H1 (cell line): ENCODE measurements at regions not wholly inside any gene's neighbourhood (a gene's known extent, or its start where the extent isn't known, plus 50 kb on each side); places are given as distances from the start of the nearest gene placed in this dataset.

Experiments
- CTCF ChIA-PET: fragments of 300-600 bp; sonication (Branson Sonifier 250); formaldehyde crosslinking; loops from one replicate; lab custom pipeline; 2021; ENCODE audit not compliant: partially characterized antibody; lab: Charles Lee
- POLR2A ChIA-PET: fragments of 300-600 bp; sonication (Branson Sonifier 250); formaldehyde crosslinking; loops from one replicate; lab custom pipeline; 2021; ENCODE audit warnings: inconsistent platforms; ENCODE audit not compliant: partially characterized antibody; lab: Charles Lee
- DNase-seq, 2 experiments: peaks; one replicate each; pipeline versions ENCODE4 v3.0.0 to v3.0.0-alpha.2; 2010 to 2022; ENCODE audit warnings: low spot score in 2 of 2, low read depth in 1 of 2, mixed read lengths in 1 of 2
- FAIRE-seq: peaks from 2 replicates; lab custom pipeline; 2011; peaks lifted over from hg19 to GRCh38; lab: Jason Lieb, UNC
- H2AFZ ChIP-seq: 2 replicates; pipeline ENCODE4 v1.8.1; 2012; ENCODE audit warnings: low read length, inconsistent platforms
- H2AK5ac ChIP-seq: 2 replicates; pipeline ENCODE4 v1.6.1; 2013; ENCODE audit warnings: low read depth, low read length
- H2BK120ac ChIP-seq: replicated peaks from 2 replicates; pipeline ENCODE3; 2013; ENCODE audit warnings: low read depth, low read length, inconsistent platforms
- H2BK12ac ChIP-seq: 2 replicates; pipeline ENCODE4 v1.6.1; 2013; ENCODE audit warnings: low read depth, low read length
- H2BK15ac ChIP-seq: 2 replicates; pipeline ENCODE4 v1.6.1; 2013; ENCODE audit warnings: low read length
- H2BK20ac ChIP-seq: 2 replicates; pipeline ENCODE4 v1.6.1; 2013; ENCODE audit warnings: low read length
- H2BK5ac ChIP-seq: 2 replicates; pipeline ENCODE4 v1.6.1; 2013; ENCODE audit warnings: low read depth, low read length
- H3K14ac ChIP-seq: 2 replicates; pipeline ENCODE4 v1.6.1; 2013; ENCODE audit warnings: inconsistent platforms; ENCODE audit not compliant: insufficient read length
- H3K18ac ChIP-seq: 2 replicates; pipeline ENCODE4 v1.6.1; 2013; ENCODE audit warnings: low read length; ENCODE audit errors: extremely low read depth
- H3K23ac ChIP-seq: 2 replicates; pipeline ENCODE4 v1.6.1; 2013; ENCODE audit warnings: inconsistent platforms; ENCODE audit not compliant: insufficient read length
- H3K23me2 ChIP-seq: 2 replicates; pipeline ENCODE4 v1.6.1; 2013; ENCODE audit warnings: low read depth, low read length
- H3K27ac ChIP-seq: 2 replicates; pipeline ENCODE4 v1.6.1; 2011; ENCODE audit warnings: low read depth, low read length, inconsistent platforms
- H3K27me3 ChIP-seq, 4 experiments: replicated peaks in 1 of 4; 1 replicate in 1 of 4; 2 replicates in 3 of 4; pipeline versions ENCODE4 v1.6.1 to v1.8.1; 2011 to 2013; ENCODE audit warnings: low read length in 3 of 4, mild to moderate bottlenecking in 3 of 4, inconsistent platforms in 2 of 4, mixed read lengths in 2 of 4, moderate library complexity in 1 of 4; ENCODE audit not compliant: control insufficient read depth in 3 of 4, insufficient read depth in 3 of 4; ENCODE audit errors: extremely low read depth in 1 of 4
- H3K36me3 ChIP-seq, 4 experiments: 2 replicates each; pipeline versions ENCODE4 v1.6.1 to v1.8.1; 2011 to 2013; ENCODE audit warnings: mild to moderate bottlenecking in 4 of 4, low read length in 3 of 4, moderate library complexity in 2 of 4, control low read depth in 1 of 4, inconsistent platforms in 1 of 4; ENCODE audit not compliant: insufficient read depth in 4 of 4, control insufficient read depth in 2 of 4
- H3K4ac ChIP-seq: replicated peaks from 2 replicates; pipeline ENCODE3; 2013; ENCODE audit warnings: low read length, low read depth, mixed read lengths, inconsistent platforms; ENCODE audit not compliant: insufficient read length
- H3K4me1 ChIP-seq, 4 experiments: replicated peaks in 1 of 4; 1 replicate in 1 of 4; 2 replicates in 3 of 4; pipeline versions ENCODE4 v1.6.1 to v1.8.1; 2011 to 2013; ENCODE audit warnings: low read length in 3 of 4, inconsistent platforms in 2 of 4, mixed read lengths in 1 of 4; ENCODE audit not compliant: insufficient read depth in 4 of 4, control insufficient read depth in 3 of 4
- H3K4me2 ChIP-seq, 2 experiments: 2 replicates each; pipeline versions ENCODE4 v1.6.1 to v1.8.1; 2011 to 2013; ENCODE audit warnings: low read depth in 2 of 2, low read length in 2 of 2, control low read depth in 1 of 2, inconsistent platforms in 1 of 2, mild to moderate bottlenecking in 1 of 2; ENCODE audit not compliant: insufficient read depth in 1 of 2
- H3K4me3 ChIP-seq, 4 experiments: fragments of 200-600, 300-600 bp in 1 of 4; sonication (generic), shearing (Covaris generic), sonication (Bioruptor Twin) in 1 of 4; 2 replicates each; pipeline versions ENCODE4 v1.5.1 to v1.8.1; 2011 to 2016; ENCODE audit warnings: low read length in 4 of 4, low read depth in 3 of 4, control low read depth in 2 of 4, inconsistent platforms in 2 of 4, mild to moderate bottlenecking in 2 of 4, mixed read lengths in 1 of 4, moderate library complexity in 1 of 4; ENCODE audit not compliant: insufficient read depth in 2 of 4; ENCODE audit errors: extremely low read depth in 1 of 4
- H3K56ac ChIP-seq: replicated peaks from 2 replicates; pipeline ENCODE3; 2013; ENCODE audit warnings: low read depth, mild to moderate bottlenecking, mixed read lengths, low read length, inconsistent platforms; ENCODE audit not compliant: insufficient read length
- H3K79me1 ChIP-seq: 2 replicates; pipeline ENCODE4 v1.6.1; 2013; ENCODE audit warnings: low read depth, low read length, control low read depth
- H3K79me2 ChIP-seq, 2 experiments: 2 replicates each; pipeline versions ENCODE4 v1.6.1 to v1.8.1; 2012 to 2013; ENCODE audit warnings: low read length in 2 of 2, mild to moderate bottlenecking in 2 of 2, inconsistent platforms in 1 of 2; ENCODE audit not compliant: insufficient read depth in 2 of 2, control insufficient read depth in 1 of 2
- H3K9ac ChIP-seq, 4 experiments: replicated peaks in 1 of 4; 1 replicate in 1 of 4; 2 replicates in 3 of 4; pipeline versions ENCODE4 v1.6.1 to v1.8.1; 2011 to 2013; ENCODE audit warnings: low read depth in 3 of 4, low read length in 3 of 4, control low read depth in 2 of 4, mild to moderate bottlenecking in 2 of 4, moderate library complexity in 2 of 4, inconsistent platforms in 1 of 4; ENCODE audit errors: extremely low read depth in 1 of 4
- H3K9me3 ChIP-seq, 2 experiments: 2 replicates each; pipeline versions ENCODE4 v1.6.1 to v1.8.1; 2012 to 2013; ENCODE audit warnings: mild to moderate bottlenecking in 2 of 2, moderate library complexity in 2 of 2, control low read depth in 1 of 2, inconsistent platforms in 1 of 2, low read depth in 1 of 2, low read length in 1 of 2, mixed read lengths in 1 of 2; ENCODE audit not compliant: insufficient read depth in 2 of 2
- H4K20me1 ChIP-seq, 2 experiments: replicated peaks in 1 of 2; 2 replicates each; pipeline versions ENCODE3 to v1.8.1; 2011 to 2013; ENCODE audit warnings: inconsistent platforms in 2 of 2, low read length in 2 of 2, mild to moderate bottlenecking in 1 of 2; ENCODE audit not compliant: insufficient read depth in 2 of 2, control insufficient read depth in 1 of 2
- H4K5ac ChIP-seq: 2 replicates; pipeline ENCODE4 v1.6.1; 2013; ENCODE audit warnings: low read length, low read depth, mixed read lengths, inconsistent platforms; ENCODE audit not compliant: insufficient read length
- H4K8ac ChIP-seq: 2 replicates; pipeline ENCODE4 v1.8.0; 2013; ENCODE audit warnings: mild to moderate bottlenecking, moderate library complexity, low read length, inconsistent platforms; ENCODE audit not compliant: insufficient read depth; ENCODE audit errors: extremely low read depth
- H4K91ac ChIP-seq: replicated peaks from 2 replicates; pipeline ENCODE3; 2013; ENCODE audit warnings: low read length, mixed read lengths, inconsistent platforms; ENCODE audit not compliant: insufficient read length
- BRCA1 ChIP-seq: IDR thresholded peaks from 2 replicates; pipeline ENCODE4 v1.6.1; 2012; ENCODE audit warnings: low read depth, low read length, improper control_type of control experiment
- MAFK ChIP-seq: IDR thresholded peaks from 2 replicates; pipeline ENCODE4 v1.6.1; 2012; ENCODE audit warnings: low read depth, mild to moderate bottlenecking, improper control_type of control experiment, low read length
- NANOG ChIP-seq: IDR thresholded peaks from 2 replicates; pipeline ENCODE4 v1.6.1; 2011; ENCODE audit warnings: low read length, low read depth, mild to moderate bottlenecking, inconsistent platforms; ENCODE audit not compliant: insufficient read depth, poor library complexity, severe bottlenecking
- NRF1 ChIP-seq: IDR thresholded peaks from 2 replicates; pipeline ENCODE4 v1.6.1; 2011; ENCODE audit warnings: mild to moderate bottlenecking, low read depth, low read length, improper control_type of control experiment
- SIN3A ChIP-seq, 2 experiments: IDR thresholded peaks in 1 of 2; conservative IDR thresholded peaks in 1 of 2; 2 replicates each; pipeline ENCODE4 v1.6.1; 2011 to 2012; ENCODE audit warnings: low read length in 2 of 2, improper control_type of control experiment in 1 of 2, low read depth in 1 of 2, mild to moderate bottlenecking in 1 of 2
- TAF1 ChIP-seq: IDR thresholded peaks from 2 replicates; pipeline ENCODE4 v1.6.1; 2011; ENCODE audit warnings: mild to moderate bottlenecking, low read depth, low read length
- WGBS, 2 experiments: shearing (Covaris generic) in 1 of 2; methylation state at CpG; one replicate each; pipeline versions ENCODE4 v1.1.6 to v1.1.7; 2013 to 2015; ENCODE audit warnings: low lambda C conversion rate in 2 of 2, mixed read lengths in 2 of 2, inconsistent platforms in 1 of 2, low coverage in 1 of 2, missing lambda C conversion rate in 1 of 2; ENCODE audit not compliant: insufficient replicate concordance in 2 of 2, insufficient coverage in 1 of 2, insufficient read length in 1 of 2; ENCODE audit errors: extremely low coverage in 1 of 2, missing lambda C conversion rate in 1 of 2; 5-methylcytosine and 5-hydroxymethylcytosine counted together
- TF ChIP-seq, protein P1 (sequence below): IDR thresholded peaks from 2 replicates; pipeline ENCODE4 v1.6.1; 2011; ENCODE audit warnings: low read depth, mild to moderate bottlenecking, low read length; ENCODE audit not compliant: insufficient read depth

GRCh38 chr3:55144015-55144673 is 216.3 kb upstream of the LRTM1 start:
- no peak overlapping the region for H3K9ac ChIP-seq

More at GRCh38 chr3:55144015-55144673, 216.3 kb upstream of the LRTM1 start:
- no peak overlapping the region for H2AK5ac ChIP-seq
- H3K56ac ChIP-seq = no peak overlapping the region
- H4K8ac ChIP-seq = no peak overlapping the region
- H3K14ac ChIP-seq = no peak overlapping the region
- no peak overlapping the region for H2BK120ac ChIP-seq
- H3K23ac ChIP-seq = no peak overlapping the region
- no peak overlapping the region for H2BK12ac ChIP-seq
- H2BK5ac ChIP-seq = no peak overlapping the region
- no peak overlapping the region for H3K4ac ChIP-seq
- TF ChIP-seq NRF1 = no peak
- no peak for TF ChIP-seq NANOG
- TF ChIP-seq, protein P1, sequence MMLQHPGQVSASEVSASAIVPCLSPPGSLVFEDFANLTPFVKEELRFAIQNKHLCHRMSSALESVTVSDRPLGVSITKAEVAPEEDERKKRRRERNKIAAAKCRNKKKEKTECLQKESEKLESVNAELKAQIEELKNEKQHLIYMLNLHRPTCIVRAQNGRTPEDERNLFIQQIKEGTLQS = no peak
- no peak for TF ChIP-seq MAFK
- TF ChIP-seq BRCA1 = no peak
- TF ChIP-seq TAF1 = no peak
- TF ChIP-seq SIN3A (conservative IDR thresholded peaks at IDR 0.05 in 1 of 2, IDR thresholded peaks at IDR 0.05 in 1 of 2; ENCODE audit: low read depth in 1 of 2, low read length in 2 of 2) = no peak
- no peaks in the 10 kb centered on the region; the same call in 1 of the 2 replicates for H3K23me2 ChIP-seq
- no peak overlapping the region for H2BK20ac ChIP-seq
- no peak overlapping the region for H4K5ac ChIP-seq
- 87% methylated on average over 7 of the region's 7 CpGs; no CpG with 5 or more reads in 1 of the 2 experiments for WGBS, 2 experiments
- no peaks in the 10 kb centered on the region for H4K20me1 ChIP-seq
- ChIA-PET CTCF (interaction anchor here (1.7 kb wide), 1 partner anchor 10 kb away, joined by 4 read pairs; no protein-coding TSS in a partner anchor), POLR2A (no interaction called here)
- H3K36me3 ChIP-seq = no peaks in the 10 kb centered on the region
- no peaks in the 10 kb centered on the region for H3K79me1 ChIP-seq
- no peak overlapping the region for H4K91ac ChIP-seq
- no peak overlapping the region for H3K4me3 ChIP-seq
- no peaks in the 10 kb centered on the region for H3K9me3 ChIP-seq
- H3K4me1 ChIP-seq = no peaks in the 10 kb centered on the region
- DNase-seq (no peak), FAIRE-seq (no peak)
- no peak overlapping the region for H3K18ac ChIP-seq
- H3K4me2 ChIP-seq = no peak overlapping the region
- no peaks in the 10 kb centered on the region for H3K27me3 ChIP-seq
- H2AFZ ChIP-seq = no peak overlapping the region
- H2BK15ac ChIP-seq = no peak overlapping the region
- H3K27ac ChIP-seq = no peak overlapping the region
- H3K79me2 ChIP-seq = no peaks in the 10 kb centered on the region
